ENCODE measurements at regions not wholly inside any gene's neighbourhood (a gene's known extent, or its start where the extent isn't known, plus 50 kb on each side); places are given as distances from the start of the nearest gene placed in this dataset.

DNA sequence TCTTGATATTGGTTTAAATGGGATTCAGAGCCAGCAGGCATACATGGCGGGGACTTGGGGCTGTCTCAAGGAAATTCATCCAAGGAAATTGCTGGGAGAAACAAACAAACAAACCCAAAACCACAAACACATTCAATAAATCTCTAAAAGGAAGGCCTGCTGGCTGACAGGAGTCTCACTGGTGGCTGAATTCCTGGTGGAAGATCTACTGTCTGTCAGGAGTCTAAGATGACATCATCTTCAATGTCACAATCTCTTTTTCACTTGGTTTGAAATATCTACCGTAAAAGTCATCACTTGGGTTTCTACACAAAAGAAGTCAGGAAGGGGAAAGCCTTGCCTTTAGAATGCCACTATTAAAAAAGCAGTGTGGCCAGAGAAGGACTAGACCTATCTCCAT lies 87.9 kb downstream of the KLF5 start:
- DNase-seq = no peak

GRCh38 chr13:73142071-73142470 lies 83.3 kb downstream of the KLF5 start:
- peak in 1 of 56 donors; percentile 2 for DNase-seq

DNA sequence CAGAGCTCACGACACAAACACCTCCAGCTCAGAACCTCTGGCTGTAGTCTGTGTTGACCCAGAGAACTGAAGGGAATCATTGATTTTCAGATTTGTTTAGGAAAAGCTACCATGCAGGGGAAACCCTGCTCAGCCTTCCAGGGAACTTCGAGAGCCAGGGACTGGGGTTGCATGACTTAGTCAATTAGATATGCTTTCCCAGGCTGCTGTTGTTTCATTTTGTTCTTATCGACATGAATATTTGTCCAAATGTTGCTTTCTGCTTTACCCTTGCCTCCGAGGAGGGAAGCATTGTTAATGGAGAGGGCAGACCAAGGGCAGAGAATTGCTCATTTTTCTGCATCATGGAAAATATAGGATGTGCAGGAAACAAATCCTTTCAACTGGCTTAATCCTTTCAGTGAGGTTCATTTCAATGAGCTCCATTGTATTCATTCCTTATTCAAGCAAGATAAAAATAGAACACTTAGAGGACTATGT lies 82.5 kb downstream of the KLF5 start:
- DNase-seq = no peak

DNA sequence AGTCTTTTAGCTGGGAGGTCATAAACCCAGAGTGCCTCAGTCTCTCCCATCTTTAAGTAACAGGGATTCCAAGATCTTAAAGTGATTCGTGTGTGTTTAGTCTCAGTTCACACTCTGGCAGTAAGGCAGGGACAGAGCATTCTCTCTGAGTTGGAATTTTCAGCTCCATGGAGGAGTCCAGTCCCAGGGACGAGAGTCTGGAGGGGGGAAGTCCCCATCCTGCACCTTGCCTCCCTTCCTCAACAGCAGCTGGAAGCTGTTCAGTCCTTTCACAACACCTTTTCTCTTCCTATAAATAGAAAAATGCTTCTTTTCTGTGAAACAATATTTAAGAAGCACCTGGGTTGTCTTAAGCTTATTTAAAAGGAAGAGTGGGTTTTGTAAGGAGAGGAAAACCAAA lies 82.0 kb downstream of the KLF5 start:
- DNase-seq = no peak

DNA sequence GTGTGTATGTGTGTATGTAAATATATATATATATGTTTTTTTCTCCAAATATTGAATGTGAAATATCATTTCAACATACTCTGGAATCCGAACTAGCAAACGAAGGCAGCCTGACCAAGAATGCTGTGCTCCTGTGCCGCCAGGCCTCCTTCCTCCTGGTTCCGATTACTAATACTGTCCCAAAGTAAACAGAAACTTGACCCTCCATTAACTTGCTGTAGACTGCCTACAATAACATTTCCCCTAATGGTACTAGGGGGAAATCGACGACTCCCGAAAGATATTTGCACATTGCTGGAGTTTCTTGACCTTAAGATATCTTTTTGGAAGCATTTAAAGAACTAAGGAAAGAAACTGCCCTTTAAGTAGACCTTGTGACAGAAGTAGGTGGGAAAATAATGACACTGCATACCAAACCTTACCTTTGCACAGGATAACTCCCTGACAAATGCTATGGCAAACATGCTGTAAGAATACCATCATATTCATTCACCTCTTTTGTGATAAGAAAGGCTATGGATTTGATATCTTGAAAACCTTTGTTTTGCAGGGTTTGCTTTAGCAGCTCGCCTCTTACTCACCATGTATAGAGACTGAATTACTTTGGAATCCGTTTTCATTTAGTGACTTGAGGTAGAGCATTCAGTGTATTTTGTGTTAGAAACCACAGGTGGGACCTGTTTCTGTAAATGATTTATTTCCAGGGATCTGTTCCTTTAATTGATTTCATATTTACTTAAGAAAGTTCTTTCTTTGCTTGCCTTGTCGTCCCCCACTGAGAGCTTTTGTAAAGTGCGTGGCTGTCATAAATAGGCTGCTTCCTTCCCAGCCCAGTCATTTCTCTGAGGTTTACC lies 80.1 kb downstream of the KLF5 start:
- no peak for DNase-seq

DNA sequence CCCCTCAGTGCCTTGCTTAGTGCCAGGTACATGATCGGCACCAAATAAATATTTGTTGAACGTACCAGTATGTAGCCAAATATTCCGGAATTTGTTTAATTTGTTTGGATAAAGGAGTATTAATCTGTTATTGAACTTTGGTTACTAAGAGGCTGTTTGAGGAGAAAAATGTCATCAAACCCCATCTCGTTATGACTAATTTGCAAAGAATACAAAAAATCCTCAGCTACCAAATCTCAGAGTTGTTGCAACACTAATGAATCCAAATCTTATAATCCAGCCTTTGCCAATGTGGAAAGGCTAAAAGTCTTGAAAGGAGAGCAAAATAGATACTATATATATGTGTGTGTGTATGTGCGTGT lies 79.5 kb downstream of the KLF5 start:
- DNase-seq = no peak

DNA sequence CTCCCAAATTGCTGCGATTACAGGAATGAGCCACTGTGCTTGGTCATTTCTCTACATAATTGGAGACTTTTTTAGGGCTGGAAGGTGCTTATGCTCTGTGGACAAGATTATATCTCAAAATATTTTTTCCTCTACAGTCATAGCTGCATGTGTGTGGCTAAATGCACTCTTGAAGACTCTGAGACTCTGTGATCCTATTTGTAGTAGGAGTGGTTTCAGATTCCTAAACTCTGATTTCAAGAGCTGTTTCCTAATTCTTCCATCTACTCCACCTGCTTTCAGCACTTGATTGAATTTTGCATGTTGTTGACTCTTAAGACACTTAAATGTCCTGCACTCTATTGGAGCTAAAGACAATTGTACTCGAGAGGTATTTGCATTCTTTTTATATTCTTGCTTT lies 78.0 kb downstream of the KLF5 start:
- no peak for DNase-seq

DNA sequence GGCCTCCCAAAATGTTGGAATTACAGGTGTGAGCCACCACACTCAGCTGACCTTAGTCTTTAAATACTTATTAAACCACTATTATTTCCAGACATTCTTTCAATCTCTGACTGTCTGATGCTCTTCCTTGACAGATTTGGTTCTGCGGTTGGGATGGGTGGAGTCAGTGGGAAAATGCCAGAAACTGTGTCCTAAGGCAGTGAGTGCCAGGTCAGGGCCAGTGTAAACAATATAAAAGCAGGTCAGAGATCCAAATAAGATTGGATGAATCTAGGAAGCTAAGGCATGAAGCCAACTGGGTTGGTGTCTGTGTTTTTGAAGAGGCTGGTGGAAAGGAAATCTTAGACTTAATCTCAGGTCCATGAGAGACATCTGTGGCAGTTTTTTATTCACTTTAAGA lies 74.7 kb downstream of the KLF5 start:
- no peak for DNase-seq

GRCh38 chr13:73131247-73131646 lies 72.4 kb downstream of the KLF5 start:
- DNase-seq = no peak

DNA sequence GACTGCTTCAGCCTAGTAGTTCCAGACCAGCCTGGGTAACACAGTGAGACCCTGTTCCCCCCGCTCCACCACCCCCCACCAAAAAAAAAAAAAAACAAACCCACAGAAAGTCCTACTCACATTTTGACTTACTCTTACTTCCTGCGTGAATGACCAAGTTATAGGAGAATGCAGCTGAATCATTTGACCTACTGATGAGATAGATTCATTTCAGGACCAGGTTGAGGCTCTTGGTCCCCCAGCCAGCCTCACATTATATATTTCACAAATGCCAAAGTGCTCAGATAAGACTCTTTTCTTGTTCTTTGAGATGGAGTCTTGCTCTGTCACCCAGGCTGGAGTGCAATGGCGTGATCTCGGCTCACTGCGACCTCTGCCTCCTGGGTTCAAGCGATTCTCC lies 70.2 kb downstream of the KLF5 start:
- DNase-seq = no peak
